Activated CD4-positive, alpha-beta T cell treated with anti-CD3 and anti-CD28 coated beads, Interleukin-2, amount 10 ng/mL, durations not matched to agents 7 days and 5 days (primary cell): ENCODE measurements at regions not wholly inside any gene's neighbourhood (a gene's known extent, or its start where the extent isn't known, plus 50 kb on each side); places are given as distances from the start of the nearest gene placed in this dataset.

Source experiments
- CTCF ChIA-PET: fragments of 350-600 bp; sonication (Branson Sonifier 250); formaldehyde crosslinking; loops from one replicate; lab custom pipeline; 2021; ENCODE audit warnings: antibody characterized with exemption; lab: Charles Lee
- POLR2A ChIA-PET: fragments of 350-600 bp; sonication (Branson Sonifier 250); formaldehyde crosslinking; loops from one replicate; lab custom pipeline; 2021; ENCODE audit warnings: antibody characterized with exemption; lab: Charles Lee
- DNase-seq: peaks from one replicate; pipeline ENCODE4 v3.0.0-alpha.2; 2020
- H3K27ac Mint-ChIP-seq: one replicate; pipeline ENCODE4 v1.8.0; 2021; ENCODE audit warnings: mild to moderate bottlenecking, moderate library complexity, mixed read lengths
- H3K27me3 Mint-ChIP-seq: one replicate; pipeline ENCODE4 v1.8.0; 2021; ENCODE audit warnings: mixed read lengths
- H3K36me3 Mint-ChIP-seq: one replicate; pipeline ENCODE4 v1.8.0; 2021; ENCODE audit warnings: low read depth, mixed read lengths
- H3K4me1 Mint-ChIP-seq: one replicate; pipeline ENCODE4 v1.8.0; 2021; ENCODE audit warnings: mixed read lengths
- H3K4me3 Mint-ChIP-seq: one replicate; pipeline ENCODE4 v1.8.0; 2021; ENCODE audit warnings: mild to moderate bottlenecking, moderate library complexity, mixed read lengths
- H3K9me3 Mint-ChIP-seq: one replicate; pipeline ENCODE4 v1.8.0; 2021; ENCODE audit warnings: mixed read lengths

DNA sequence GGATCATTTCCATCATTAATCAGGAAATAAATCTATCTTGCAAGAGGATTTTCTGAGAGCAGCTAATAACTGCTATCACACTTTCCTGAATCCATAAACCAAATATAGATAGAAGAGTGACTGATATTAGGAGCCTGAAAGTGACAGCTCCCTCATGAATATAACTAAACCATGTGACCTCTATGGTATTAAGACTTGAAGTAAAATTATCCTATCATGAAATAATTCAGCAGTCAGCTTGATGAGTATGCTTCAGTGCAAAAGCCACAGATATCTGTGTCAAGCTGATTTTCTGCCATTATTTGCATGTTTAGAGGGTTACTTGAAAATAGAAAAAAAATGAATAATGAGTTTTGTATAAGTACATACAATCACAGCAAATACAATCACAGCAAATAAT lies 80.1 kb upstream of the PPP1R3A start:
- Mint-ChIP-seq H3K27ac (no peak overlapping the region), H3K4me1 (no peaks in the 10 kb centered on the region), H3K36me3 (no peaks in the 10 kb centered on the region), H3K27me3 (no peaks in the 10 kb centered on the region), H3K4me3 (no peak overlapping the region), H3K9me3 (peaks cover 13% of the 10 kb centered on the region)
- POLR2A ChIA-PET: no interaction called here
- no peak for DNase-seq
- CTCF ChIA-PET: no interaction called here

DNA sequence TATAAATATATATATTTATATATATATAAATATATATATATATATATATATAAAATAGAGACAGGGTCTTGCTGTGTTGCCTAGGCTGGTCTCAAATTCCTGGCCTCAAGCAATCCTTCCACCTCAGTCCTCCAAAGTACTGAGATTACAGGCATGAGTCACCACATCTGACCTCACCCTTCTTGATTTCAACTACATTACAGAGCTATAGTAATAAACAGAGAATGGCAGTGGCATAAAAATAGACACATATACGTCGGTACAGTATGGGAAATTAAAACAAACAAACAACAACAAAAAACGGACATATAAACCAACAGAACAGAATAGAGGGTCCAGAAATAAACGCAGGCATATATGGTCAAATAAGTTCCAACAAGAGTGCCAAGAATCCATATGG lies 77.6 kb upstream of the PPP1R3A start:
- Mint-ChIP-seq H3K36me3 (no peaks in the 10 kb centered on the region), H3K27me3 (no peaks in the 10 kb centered on the region), H3K9me3 (no peaks in the 10 kb centered on the region), H3K27ac (no peak overlapping the region), H3K4me1 (no peaks in the 10 kb centered on the region), H3K4me3 (no peak overlapping the region)
- ChIA-PET POLR2A (no interaction called here), CTCF (no interaction called here)
- DNase-seq: no peak

DNA sequence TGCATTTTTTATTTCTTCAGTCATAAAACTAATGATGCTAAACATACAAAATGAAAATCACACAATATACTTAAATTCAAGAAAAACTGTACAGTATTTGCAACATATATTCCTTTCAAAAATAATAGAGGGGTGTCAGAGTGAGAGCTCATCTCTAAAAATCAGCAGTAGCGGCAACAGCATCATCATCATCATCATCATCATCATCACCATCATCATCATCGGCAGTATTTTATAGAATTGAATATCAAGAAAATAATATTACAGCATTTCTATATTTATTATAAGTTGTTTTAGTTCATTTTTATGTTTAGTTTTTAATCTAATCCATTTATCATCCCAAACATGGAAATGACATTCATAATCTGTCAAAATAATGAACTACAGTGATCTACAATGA lies 67.4 kb upstream of the PPP1R3A start:
- ChIA-PET POLR2A (no interaction called here), CTCF (no interaction called here)
- DNase-seq: no peak
- Mint-ChIP-seq H3K4me1 (no peaks in the 10 kb centered on the region), H3K36me3 (no peaks in the 10 kb centered on the region), H3K9me3 (no peaks in the 10 kb centered on the region), H3K27me3 (no peaks in the 10 kb centered on the region), H3K4me3 (no peak overlapping the region), H3K27ac (no peak overlapping the region)

DNA sequence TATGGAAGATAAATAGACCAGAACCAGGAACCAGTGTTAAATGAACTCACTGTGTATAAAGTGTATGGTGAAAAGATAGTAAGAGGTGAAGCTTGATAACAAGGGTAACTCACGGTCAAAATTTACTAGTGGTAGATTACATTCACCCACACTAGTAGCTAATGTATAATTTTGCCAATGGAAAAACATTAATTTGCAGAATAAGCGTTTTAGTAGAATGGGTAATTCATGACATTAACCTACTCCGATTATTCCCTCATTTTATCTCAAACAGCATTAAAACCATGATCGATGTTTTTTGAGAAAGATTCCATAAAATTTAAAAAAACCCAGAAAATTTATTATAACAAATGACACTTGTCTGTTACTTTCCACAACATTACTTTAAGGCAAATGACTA lies 57.7 kb upstream of the PPP1R3A start:
- POLR2A ChIA-PET: no interaction called here
- H3K4me1 Mint-ChIP-seq: no peaks in the 10 kb centered on the region
- DNase-seq: no peak
- no peaks in the 10 kb centered on the region for H3K36me3 Mint-ChIP-seq
- H3K9me3 Mint-ChIP-seq: no peaks in the 10 kb centered on the region
- H3K27me3 Mint-ChIP-seq: no peaks in the 10 kb centered on the region
- no peak overlapping the region for H3K4me3 Mint-ChIP-seq
- CTCF ChIA-PET: no interaction called here
- no peak overlapping the region for H3K27ac Mint-ChIP-seq

DNA sequence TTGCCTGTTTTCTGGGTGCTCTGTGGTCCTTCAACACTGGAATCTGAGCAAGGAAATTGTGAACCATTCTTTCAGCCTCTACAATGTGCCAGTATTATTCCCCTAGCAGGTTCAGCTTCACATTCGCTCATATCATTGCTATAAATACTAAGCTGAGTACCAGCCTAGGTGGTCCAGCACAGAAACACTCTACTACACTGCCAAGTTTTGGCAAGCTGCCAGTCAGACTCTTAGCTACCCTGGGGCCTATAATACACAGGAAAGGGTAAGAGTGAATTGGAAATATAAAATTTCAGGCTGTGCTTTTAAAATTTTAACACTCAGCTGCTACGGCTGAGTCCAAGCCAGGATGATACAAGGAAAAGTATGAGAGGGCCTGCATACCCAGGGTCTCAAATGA lies 49.9 kb upstream of the PPP1R3A start:
- H3K9me3 Mint-ChIP-seq: no peaks in the 10 kb centered on the region
- ChIA-PET POLR2A (no interaction called here), CTCF (no interaction called here)
- no peak overlapping the region for H3K4me3 Mint-ChIP-seq
- H3K36me3 Mint-ChIP-seq: no peaks in the 10 kb centered on the region
- H3K4me1 Mint-ChIP-seq: no peaks in the 10 kb centered on the region
- H3K27ac Mint-ChIP-seq: no peak overlapping the region
- DNase-seq: no peak
- H3K27me3 Mint-ChIP-seq: no peaks in the 10 kb centered on the region
